Endothelial cell (in vitro differentiated cells): ENCODE measurements at regions not wholly inside any gene's neighbourhood (a gene's known extent, or its start where the extent isn't known, plus 50 kb on each side); places are given as distances from the start of the nearest gene placed in this dataset.

Experiments used
- DNase-seq: peaks from one replicate; pipeline ENCODE4 v3.0.0; 2021; ENCODE audit warnings: low spot score
- H3K27ac Mint-ChIP-seq: one replicate; pipeline ENCODE4 v1.8.0; 2021; ENCODE audit warnings: mixed read lengths, inconsistent platforms; ENCODE audit not compliant: unreplicated experiment
- H3K27me3 Mint-ChIP-seq: one replicate; pipeline ENCODE4 v1.8.0; 2021; ENCODE audit warnings: mild to moderate bottlenecking, moderate library complexity, mixed read lengths, inconsistent platforms; ENCODE audit not compliant: unreplicated experiment
- H3K36me3 Mint-ChIP-seq: one replicate; pipeline ENCODE4 v1.8.0; 2021; ENCODE audit warnings: mild to moderate bottlenecking, low read depth, mixed read lengths, inconsistent platforms; ENCODE audit not compliant: unreplicated experiment
- H3K4me1 Mint-ChIP-seq: one replicate; pipeline ENCODE4 v1.8.0; 2021; ENCODE audit warnings: mild to moderate bottlenecking, mixed read lengths, inconsistent platforms; ENCODE audit not compliant: unreplicated experiment
- H3K4me3 Mint-ChIP-seq: one replicate; pipeline ENCODE4 v1.8.0; 2021; ENCODE audit warnings: mild to moderate bottlenecking, mixed read lengths, inconsistent platforms; ENCODE audit not compliant: unreplicated experiment
- H3K9me3 Mint-ChIP-seq: one replicate; pipeline ENCODE4 v1.8.0; 2021; ENCODE audit warnings: mixed read lengths, inconsistent platforms; ENCODE audit not compliant: unreplicated experiment
- TF ChIP-seq, protein P1 (sequence below): fragments of 200-600 bp; sonication (generic); IDR thresholded peaks from one replicate; pipeline ENCODE4 v1.5.0; 2021; ENCODE audit warnings: antibody characterized with exemption; ENCODE audit not compliant: unreplicated experiment

DNA sequence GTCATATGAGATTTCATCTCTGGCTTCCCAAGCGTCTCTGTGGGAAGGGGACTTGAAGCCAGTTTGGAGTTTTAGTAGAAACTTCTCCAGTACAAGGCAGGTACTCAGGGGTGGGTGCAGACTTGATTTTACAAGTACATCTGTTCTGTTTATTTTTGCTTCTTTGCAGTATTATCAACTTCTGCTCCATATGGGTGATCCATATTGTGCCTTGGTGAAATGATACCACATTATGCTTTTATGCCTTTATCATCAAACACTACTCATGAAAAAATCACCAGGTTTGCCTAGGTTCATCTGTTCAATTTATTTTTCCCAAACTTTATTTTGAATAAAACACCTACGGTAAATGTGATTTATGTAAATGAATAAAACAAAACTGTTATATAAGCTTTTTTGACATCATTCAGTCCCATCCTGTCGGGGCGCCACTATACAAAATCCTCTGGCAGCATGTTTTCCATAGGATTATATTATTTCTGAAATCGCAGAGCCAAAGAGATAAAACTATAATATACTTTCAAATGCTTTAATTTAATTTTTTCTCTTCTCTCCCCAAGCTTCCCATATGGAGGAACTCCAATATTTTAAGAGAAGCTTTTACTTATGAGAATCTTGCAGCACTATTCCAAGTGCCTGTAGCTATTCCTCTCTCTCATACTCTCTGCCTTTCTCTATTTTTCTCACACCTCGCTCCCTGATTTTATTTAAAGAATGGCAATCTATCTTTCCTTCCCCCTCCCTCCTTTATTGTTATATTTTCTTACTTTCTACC, 490.9 kb downstream of the RNF144A start:
- TF ChIP-seq, protein P1, sequence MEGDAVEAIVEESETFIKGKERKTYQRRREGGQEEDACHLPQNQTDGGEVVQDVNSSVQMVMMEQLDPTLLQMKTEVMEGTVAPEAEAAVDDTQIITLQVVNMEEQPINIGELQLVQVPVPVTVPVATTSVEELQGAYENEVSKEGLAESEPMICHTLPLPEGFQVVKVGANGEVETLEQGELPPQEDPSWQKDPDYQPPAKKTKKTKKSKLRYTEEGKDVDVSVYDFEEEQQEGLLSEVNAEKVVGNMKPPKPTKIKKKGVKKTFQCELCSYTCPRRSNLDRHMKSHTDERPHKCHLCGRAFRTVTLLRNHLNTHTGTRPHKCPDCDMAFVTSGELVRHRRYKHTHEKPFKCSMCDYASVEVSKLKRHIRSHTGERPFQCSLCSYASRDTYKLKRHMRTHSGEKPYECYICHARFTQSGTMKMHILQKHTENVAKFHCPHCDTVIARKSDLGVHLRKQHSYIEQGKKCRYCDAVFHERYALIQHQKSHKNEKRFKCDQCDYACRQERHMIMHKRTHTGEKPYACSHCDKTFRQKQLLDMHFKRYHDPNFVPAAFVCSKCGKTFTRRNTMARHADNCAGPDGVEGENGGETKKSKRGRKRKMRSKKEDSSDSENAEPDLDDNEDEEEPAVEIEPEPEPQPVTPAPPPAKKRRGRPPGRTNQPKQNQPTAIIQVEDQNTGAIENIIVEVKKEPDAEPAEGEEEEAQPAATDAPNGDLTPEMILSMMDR = no peak
- no peak for DNase-seq
- Mint-ChIP-seq H3K27ac (no peak overlapping the region), H3K36me3 (no peaks in the 10 kb centered on the region), H3K4me3 (no peak overlapping the region), H3K9me3 (no peaks in the 10 kb centered on the region), H3K27me3 (no peaks in the 10 kb centered on the region), H3K4me1 (peaks cover 22% of the 10 kb centered on the region)

DNA sequence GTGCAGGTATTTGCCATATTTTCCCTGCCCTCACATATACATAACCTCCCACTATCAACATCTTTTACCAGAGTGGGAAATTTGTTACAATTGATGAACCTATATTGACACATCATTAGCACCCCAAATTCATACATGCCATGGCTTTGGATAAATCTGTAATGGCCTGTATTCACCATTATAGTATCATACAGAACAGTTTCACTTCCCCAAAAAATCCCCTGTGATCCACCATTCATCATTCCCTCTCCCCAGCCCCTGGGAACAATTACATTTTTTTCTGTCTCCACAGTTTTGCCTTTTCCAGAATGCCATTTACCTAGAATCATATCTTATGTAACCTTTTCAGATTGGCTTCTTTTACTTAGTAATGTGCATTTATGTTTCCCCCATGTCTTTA, 494.5 kb downstream of the RNF144A start:
- TF ChIP-seq, protein P1 = no peak
- no peak overlapping the region for H3K4me3 Mint-ChIP-seq
- H3K4me1 Mint-ChIP-seq = peaks cover 9% of the 10 kb centered on the region
- DNase-seq = no peak
- no peaks in the 10 kb centered on the region for H3K27me3 Mint-ChIP-seq
- no peak overlapping the region for H3K27ac Mint-ChIP-seq
- H3K36me3 Mint-ChIP-seq = no peaks in the 10 kb centered on the region
- no peaks in the 10 kb centered on the region for H3K9me3 Mint-ChIP-seq

DNA sequence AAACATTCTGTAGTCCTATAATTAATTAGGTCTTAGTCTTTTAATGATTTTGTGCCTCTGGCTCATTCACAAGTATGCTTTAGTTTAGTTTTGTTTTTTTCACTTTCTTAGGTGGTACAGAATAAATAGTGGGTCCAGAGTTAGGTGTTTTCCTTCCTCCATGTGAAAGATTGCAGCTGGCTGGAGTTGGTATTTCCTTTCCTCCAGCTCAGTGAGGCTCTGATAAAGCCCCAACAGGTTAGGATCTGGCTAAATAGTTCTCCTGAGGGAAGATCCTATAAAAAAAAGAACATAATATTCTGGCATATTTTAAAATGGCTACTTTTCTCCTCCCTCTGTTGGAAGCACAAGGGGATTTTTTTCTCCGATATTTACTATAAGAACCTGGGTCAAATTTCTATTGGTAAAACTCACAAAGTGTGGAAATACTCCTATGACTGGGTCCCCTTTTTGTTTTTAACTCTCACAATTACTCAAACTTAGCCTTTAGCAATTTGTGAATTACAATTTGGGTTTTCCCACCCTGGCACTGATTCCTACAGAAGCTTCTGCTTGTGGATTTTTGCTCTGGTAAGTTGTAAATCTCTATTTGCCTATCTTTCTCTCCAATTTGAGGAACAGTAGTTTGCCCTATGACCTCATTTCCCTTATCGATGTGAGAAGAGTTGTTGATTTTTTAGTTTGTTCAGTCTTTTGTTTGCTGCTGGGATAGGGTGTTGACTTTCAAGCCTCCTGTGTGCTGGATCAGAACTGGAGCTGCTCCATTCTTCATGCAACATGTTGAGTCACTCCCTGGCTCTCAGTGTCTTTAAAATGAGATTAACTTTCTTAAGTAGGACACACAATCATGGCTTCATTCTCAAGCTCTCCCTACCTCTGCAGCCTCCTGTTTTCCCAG, 500.9 kb downstream of the RNF144A start:
- Mint-ChIP-seq H3K36me3 (no peaks in the 10 kb centered on the region), H3K27me3 (no peaks in the 10 kb centered on the region), H3K4me3 (no peak overlapping the region), H3K27ac (no peak overlapping the region), H3K9me3 (no peaks in the 10 kb centered on the region), H3K4me1 (no peaks in the 10 kb centered on the region)
- no peak for DNase-seq
- TF ChIP-seq, protein P1 = no peak

DNA sequence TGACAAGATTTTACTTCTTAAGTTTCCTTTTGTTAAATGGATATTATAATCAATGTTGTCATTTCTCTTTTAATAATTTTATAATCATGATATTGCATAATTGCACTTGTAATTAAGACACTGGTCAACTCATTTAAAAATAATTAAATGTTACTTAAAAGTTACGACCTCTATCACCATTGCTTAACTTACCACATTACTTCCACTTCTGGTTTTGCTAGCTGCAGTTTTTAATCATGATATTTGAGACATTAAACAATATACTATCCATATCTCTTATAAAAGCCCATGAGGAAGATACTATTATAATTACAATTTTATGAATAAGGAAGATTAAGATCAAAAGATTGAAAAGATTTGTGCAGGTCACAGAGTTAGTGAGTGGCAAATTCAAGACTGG, 502.0 kb downstream of the RNF144A start:
- H3K4me3 Mint-ChIP-seq = no peak overlapping the region
- H3K9me3 Mint-ChIP-seq = no peaks in the 10 kb centered on the region
- no peaks in the 10 kb centered on the region for H3K36me3 Mint-ChIP-seq
- H3K27ac Mint-ChIP-seq = no peak overlapping the region
- no peaks in the 10 kb centered on the region for H3K4me1 Mint-ChIP-seq
- DNase-seq = no peak
- no peaks in the 10 kb centered on the region for H3K27me3 Mint-ChIP-seq
- TF ChIP-seq, protein P1 = no peak

DNA sequence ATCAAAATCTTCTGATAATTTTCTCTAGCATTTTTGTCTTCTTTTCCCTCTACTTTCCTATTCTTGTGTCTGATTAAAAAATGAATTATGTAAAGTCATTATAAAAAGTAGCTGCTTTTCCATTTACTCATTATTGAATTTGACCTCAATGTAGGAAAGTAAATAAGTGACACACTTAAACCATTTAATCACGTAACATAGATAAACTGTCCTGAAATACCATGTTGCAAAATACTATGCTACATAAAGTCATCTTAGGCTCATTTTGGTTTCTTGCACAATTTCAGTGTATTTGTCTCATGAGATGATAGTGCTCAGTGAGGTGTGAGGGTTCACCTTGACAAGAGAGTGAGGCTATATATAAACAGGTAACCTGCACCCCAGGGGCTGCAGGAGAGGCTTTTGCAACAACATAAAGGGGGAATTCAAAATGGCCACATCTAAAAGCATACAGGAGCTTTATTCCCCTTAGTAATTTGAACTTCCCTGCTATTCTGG, 502.7 kb downstream of the RNF144A start:
- Mint-ChIP-seq H3K4me3 (no peak overlapping the region), H3K4me1 (no peaks in the 10 kb centered on the region), H3K36me3 (no peaks in the 10 kb centered on the region), H3K27ac (no peak overlapping the region), H3K27me3 (no peaks in the 10 kb centered on the region), H3K9me3 (no peaks in the 10 kb centered on the region)
- TF ChIP-seq, protein P1 = no peak
- DNase-seq = no peak
